K562 (cell line): ENCODE measurements at regions not wholly inside any gene's neighbourhood (a gene's known extent, or its start where the extent isn't known, plus 50 kb on each side); places are given as distances from the start of the nearest gene placed in this dataset.

ENCODE experiments used
- EZH2 ChIP-seq: IDR thresholded peaks from 2 replicates; pipeline ENCODE4 v1.6.1; 2012; ENCODE audit warnings: low read depth, mild to moderate bottlenecking, inconsistent platforms, low read length, borderline replicate concordance
- KAT8 ChIP-seq: fragments of 450-650 bp; IDR thresholded peaks from 2 replicates; pipeline ENCODE4 v1.6.1; 2016; ENCODE audit warnings: low read depth, mild to moderate bottlenecking
- KLF6 ChIP-seq: fragments of 250-450 bp; sonication (Bioruptor Pico); IDR thresholded peaks from 2 replicates; pipeline ENCODE4 v1.4.0; 2020; ENCODE audit warnings: mild to moderate bottlenecking, moderate library complexity, borderline replicate concordance
- SIN3B ChIP-seq: fragments of 450-650 bp; IDR thresholded peaks from 2 replicates; pipeline ENCODE4 v1.6.1; 2017; ENCODE audit warnings: low read depth, mild to moderate bottlenecking, moderate library complexity
- TARDBP ChIP-seq: fragments of 450-650 bp; IDR thresholded peaks from 2 replicates; pipeline ENCODE4 v1.6.1; 2016
- ZNF644 ChIP-seq: fragments of 200-800 bp; sonication (Bioruptor generic); IDR thresholded peaks from 2 replicates; pipeline ENCODE4 v1.6.1; 2016; ENCODE audit warnings: low read depth, missing genetic modification characterization, missing compliant biosample characterization

DNA sequence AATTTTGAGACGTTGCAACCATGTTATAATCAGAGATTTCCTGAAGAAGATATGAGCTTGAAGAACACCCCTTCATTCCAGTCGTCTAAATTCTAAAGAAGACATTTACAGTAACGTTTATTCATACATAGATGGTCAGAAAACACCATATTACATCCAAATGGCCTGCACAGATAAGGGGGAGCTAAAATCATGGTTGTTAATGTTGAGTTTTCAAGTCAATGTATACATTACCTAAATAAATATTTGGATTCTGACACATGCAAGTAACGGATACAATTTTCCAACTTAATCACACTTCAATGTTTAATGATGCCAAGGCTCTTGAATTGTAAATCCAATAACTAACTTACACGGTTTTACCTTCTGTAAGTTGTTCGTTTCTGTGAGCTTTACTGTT, 318.4 kb downstream of the SLC6A15 start:
- TF ChIP-seq TARDBP: no peak
- TF ChIP-seq SIN3B: no peak
- TF ChIP-seq EZH2: no peak
- TF ChIP-seq KLF6 (CRISPR knock-in tag): no peak
- no peak for TF ChIP-seq ZNF644
- no peak for TF ChIP-seq KAT8
